WI38 (cell line): ENCODE measurements at regions not wholly inside any gene's neighbourhood (a gene's known extent, or its start where the extent isn't known, plus 50 kb on each side); places are given as distances from the start of the nearest gene placed in this dataset.

ENCODE experiments used
- H3K4me3 ChIP-seq: 2 replicates; pipeline ENCODE4 v1.5.1; 2011; ENCODE audit warnings: low read depth, mild to moderate bottlenecking, control low read depth, low read length
- TF ChIP-seq, protein P1 (sequence below): IDR thresholded peaks from 2 replicates; pipeline ENCODE4 v1.5.1; 2012; ENCODE audit warnings: low read depth, mild to moderate bottlenecking, control low read depth, low read length

DNA sequence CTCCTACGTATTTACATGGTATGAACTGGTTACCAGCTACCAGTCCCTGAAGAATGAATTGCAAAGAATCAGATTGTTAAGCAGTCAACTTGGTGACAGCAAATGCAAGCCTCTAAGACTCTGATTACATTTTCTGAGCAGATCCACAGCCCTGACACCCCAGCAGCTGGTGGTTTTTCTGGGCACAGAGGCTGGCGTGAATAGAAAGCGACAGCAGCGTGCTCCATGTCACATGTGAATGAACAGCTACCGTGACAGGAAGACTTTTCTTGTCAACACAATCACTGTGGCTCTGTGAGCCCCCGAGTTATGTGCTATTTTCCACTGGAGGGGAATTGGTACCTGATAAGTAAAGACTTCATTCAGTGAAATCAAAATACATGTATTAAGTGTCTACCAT is 93.2 kb upstream of the CBLN2 start:
- TF ChIP-seq, protein P1, sequence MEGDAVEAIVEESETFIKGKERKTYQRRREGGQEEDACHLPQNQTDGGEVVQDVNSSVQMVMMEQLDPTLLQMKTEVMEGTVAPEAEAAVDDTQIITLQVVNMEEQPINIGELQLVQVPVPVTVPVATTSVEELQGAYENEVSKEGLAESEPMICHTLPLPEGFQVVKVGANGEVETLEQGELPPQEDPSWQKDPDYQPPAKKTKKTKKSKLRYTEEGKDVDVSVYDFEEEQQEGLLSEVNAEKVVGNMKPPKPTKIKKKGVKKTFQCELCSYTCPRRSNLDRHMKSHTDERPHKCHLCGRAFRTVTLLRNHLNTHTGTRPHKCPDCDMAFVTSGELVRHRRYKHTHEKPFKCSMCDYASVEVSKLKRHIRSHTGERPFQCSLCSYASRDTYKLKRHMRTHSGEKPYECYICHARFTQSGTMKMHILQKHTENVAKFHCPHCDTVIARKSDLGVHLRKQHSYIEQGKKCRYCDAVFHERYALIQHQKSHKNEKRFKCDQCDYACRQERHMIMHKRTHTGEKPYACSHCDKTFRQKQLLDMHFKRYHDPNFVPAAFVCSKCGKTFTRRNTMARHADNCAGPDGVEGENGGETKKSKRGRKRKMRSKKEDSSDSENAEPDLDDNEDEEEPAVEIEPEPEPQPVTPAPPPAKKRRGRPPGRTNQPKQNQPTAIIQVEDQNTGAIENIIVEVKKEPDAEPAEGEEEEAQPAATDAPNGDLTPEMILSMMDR: no peak

DNA sequence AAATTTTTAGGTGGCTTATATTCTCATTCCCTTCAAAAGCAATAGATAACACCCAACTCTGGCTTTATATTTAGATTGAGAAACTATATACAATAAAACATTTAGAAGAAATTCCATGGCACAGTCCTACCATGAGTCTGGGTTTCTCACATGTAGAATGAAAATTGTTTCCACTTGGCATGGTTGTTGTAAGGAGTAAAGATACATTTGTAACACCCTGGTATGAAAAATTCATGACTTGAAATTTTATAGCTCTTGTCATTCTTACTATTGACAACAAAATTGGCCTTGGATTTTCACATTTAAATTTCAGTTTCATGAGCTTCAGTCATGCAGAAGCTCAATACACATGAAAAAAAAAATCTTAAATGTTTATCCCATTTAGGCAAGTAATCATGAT is 92.5 kb upstream of the CBLN2 start:
- H3K4me3 ChIP-seq: no peak overlapping the region
- TF ChIP-seq, protein P1: no peak

More for the DNA sequence above, 93.2 kb upstream of the CBLN2 start:
- no peak overlapping the region for H3K4me3 ChIP-seq

DNA sequence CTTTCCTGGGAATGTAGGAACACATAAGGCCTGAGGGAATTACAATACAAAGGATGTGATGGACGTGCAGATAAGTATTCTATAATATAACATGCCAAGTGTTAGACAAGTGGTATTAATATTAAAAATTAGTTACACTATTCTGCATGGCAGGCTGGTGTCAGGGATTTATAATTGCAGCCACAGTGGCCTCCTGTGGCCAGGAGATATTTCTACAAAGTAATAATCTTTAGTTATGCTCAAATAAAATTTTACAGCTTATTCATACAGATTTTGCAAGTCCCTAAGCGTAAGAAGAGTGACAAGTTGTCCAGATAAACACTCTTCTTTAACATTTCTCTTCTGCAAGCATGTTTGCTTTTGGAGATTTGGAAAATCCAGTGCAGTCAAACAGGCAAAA is 90.4 kb upstream of the CBLN2 start:
- TF ChIP-seq, protein P1: no peak
- no peak overlapping the region for H3K4me3 ChIP-seq

DNA sequence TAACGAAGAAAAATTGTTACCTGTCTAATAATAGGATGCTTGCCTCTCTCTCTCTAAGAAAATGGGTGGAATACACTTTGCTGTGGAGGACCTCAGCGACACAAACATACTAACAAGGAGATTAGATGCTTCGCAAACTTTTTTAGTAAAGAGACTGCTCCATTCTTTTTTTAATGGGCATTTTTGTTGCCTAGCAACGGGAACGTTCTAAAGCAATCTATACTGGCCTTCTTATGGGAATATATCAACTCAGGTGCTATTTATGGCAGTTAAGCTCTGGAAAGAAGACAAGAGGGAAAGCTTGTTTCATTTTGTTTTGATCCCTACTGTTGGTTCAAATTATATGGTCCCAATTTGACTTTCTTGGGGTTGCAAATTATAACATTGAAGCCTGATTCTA is 86.8 kb upstream of the CBLN2 start:
- no peak overlapping the region for H3K4me3 ChIP-seq
- TF ChIP-seq, protein P1: no peak

DNA sequence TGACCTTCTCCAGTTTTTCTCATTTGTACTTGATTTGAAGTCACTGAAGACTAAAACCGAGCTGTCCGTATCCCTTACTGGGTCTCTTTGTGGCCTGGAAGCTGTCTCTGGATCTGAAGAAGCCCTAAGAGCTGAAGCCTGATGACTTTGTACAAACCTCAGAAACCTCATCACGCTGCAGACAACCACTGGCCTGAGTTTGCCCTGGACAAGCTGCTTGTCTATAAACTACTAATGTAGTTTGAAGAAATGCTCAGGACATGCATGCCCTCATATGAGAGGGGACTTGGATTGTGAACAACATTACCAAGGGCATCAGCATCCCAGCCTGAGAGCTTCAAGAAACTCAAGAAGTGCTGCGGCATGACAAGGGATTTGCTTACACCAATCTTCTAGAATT is 79.3 kb upstream of the CBLN2 start:
- TF ChIP-seq, protein P1: no peak
- no peak overlapping the region for H3K4me3 ChIP-seq

DNA sequence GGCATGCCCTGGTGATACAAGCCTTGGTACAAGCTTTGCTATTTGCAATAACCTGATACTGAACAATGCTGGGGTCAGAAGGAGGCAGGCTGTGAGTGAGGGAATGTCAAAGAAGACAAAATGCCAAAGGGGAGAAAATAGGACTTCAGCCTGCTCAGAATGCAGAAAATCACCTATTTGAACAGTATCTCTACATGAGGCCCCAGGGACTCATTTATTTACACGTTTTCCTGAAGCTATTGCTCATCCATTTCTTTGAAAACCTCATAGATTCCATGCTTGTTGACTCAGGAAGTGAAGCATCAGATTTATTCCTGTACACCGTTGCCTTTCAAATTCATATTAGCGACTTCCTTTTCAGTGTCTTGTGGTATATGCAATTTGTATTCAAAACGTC is 69.4 kb upstream of the CBLN2 start:
- no peak overlapping the region for H3K4me3 ChIP-seq
- TF ChIP-seq, protein P1: no peak

DNA sequence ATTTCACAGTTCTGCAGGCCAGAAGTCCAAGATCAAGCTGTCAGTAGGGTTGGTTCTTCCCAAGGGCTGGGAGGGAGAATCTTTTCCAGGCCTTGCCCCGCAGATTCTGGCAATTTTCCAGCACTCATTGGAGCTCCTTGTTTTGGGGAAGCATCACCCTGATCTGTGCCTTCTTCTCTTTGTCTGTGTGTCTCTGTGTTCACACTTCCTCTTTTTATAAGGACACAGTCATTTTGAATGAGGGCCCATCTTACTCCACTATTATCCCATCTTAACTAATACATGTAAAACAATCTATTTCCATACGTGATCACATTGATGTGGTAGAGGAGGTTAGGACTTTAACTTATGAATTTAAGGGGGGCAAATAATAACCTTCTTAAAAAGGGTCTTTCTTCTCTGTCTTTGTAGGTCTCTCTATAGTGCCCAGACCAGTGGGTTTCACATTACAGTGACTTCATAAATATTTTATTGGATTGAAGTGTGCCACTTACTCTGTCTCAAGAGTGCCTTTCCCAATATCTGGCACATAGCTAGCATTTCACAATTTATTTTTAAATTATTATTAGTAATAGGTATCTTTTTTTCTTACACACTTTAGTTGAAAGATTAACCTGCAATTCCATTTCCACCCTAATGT is 68.9 kb upstream of the CBLN2 start:
- TF ChIP-seq, protein P1: no peak

More for the DNA sequence above, 68.9 kb upstream of the CBLN2 start:
- H3K4me3 ChIP-seq: no peak overlapping the region
